ENCODE measurements at regions not wholly inside any gene's neighbourhood (a gene's known extent, or its start where the extent isn't known, plus 50 kb on each side); places are given as distances from the start of the nearest gene placed in this dataset.
A peak's percentile ranks its signal among the peaks of the same experiment; 100 is the strongest.

- Histone ChIP-seq H3K27ac (ENCODE audit: insufficient read depth, low read length) (no peak overlapping the region), H3K9me3 (ENCODE audit: control insufficient read depth, insufficient read depth, low read depth, low read length) (no peaks in the 10 kb centered on the region), H4K20me1 (ENCODE audit: control insufficient read depth, extremely low read depth, insufficient read depth, low read length) (no peaks in the 10 kb centered on the region), H3K36me3 (ENCODE audit: control insufficient read depth, insufficient read depth, low read length) (no peaks in the 10 kb centered on the region), H3K4me2 (ENCODE audit: extremely low read depth, insufficient read depth, low read length) (no peak overlapping the region), H3K4me1 (ENCODE audit: control insufficient read depth, extremely low read depth, insufficient read depth, low read length) (no peaks in the 10 kb centered on the region), H3K79me2 (ENCODE audit: control insufficient read depth, insufficient read depth, low read length) (no peaks in the 10 kb centered on the region), H3K9ac (ENCODE audit: insufficient read depth, low read length) (no peak overlapping the region), H3K4me3 (replicated peaks in 1 of 4; ENCODE audit: control extremely low read depth in 1 of 4, insufficient read depth in 1 of 4, low read depth in 3 of 4, low read length in 4 of 4) (no peak overlapping the region), H3K27me3 (ENCODE audit: control insufficient read depth, insufficient read depth, low read length) (no peaks in the 10 kb centered on the region), H2AFZ (ENCODE audit: low read length) (no peak overlapping the region)
- DNase-seq (ENCODE audit: low read depth in 2 of 2): no peak
- TF ChIP-seq EZH2 (IDR thresholded peaks at IDR 0.05; ENCODE audit: low read length, missing control alignments): no peak
- TF ChIP-seq CTCF (conservative IDR thresholded peaks at IDR 0.05 in 1 of 2, IDR thresholded peaks at IDR 0.05 in 1 of 2; ENCODE audit: low read depth in 1 of 2, low read length in 2 of 2): no peak
These were observed 473.7 kb downstream of the EFNB2 start for GRCh38 chr13:106061781-106062180.

DNA sequence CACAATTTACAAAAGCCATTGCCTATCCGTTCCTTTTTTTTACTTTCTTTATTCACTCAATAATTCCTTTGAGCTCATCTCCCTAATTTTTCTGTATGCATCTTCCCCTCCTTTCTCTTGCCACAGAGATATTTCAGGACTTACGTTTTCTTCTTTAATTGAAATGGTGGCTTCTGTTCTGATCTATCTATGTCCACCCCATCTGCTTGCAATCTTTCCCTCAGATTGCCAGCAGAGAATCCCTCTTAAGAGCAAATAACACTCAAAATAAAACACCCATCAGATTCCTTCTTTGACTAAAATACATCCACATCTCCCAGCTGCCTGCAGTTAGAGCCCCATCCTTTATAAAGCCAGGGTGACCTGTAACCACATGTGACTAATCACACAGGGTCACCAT is 478.6 kb downstream of the EFNB2 start:
- Histone ChIP-seq H3K9me3 (ENCODE audit: control insufficient read depth, insufficient read depth, low read depth, low read length) (no peaks in the 10 kb centered on the region), H4K20me1 (ENCODE audit: control insufficient read depth, extremely low read depth, insufficient read depth, low read length) (no peaks in the 10 kb centered on the region), H3K4me1 (ENCODE audit: control insufficient read depth, extremely low read depth, insufficient read depth, low read length) (no peaks in the 10 kb centered on the region), H3K79me2 (ENCODE audit: control insufficient read depth, insufficient read depth, low read length) (no peaks in the 10 kb centered on the region), H3K36me3 (ENCODE audit: control insufficient read depth, insufficient read depth, low read length) (no peaks in the 10 kb centered on the region), H3K4me3 (replicated peaks in 1 of 4; ENCODE audit: control extremely low read depth in 1 of 4, insufficient read depth in 1 of 4, low read depth in 3 of 4, low read length in 4 of 4) (no peak overlapping the region), H3K9ac (ENCODE audit: insufficient read depth, low read length) (no peak overlapping the region), H3K4me2 (ENCODE audit: extremely low read depth, insufficient read depth, low read length) (no peak overlapping the region), H2AFZ (ENCODE audit: low read length) (no peak overlapping the region), H3K27ac (ENCODE audit: insufficient read depth, low read length) (no peak overlapping the region), H3K27me3 (ENCODE audit: control insufficient read depth, insufficient read depth, low read length) (no peaks in the 10 kb centered on the region)
- TF ChIP-seq CTCF (conservative IDR thresholded peaks at IDR 0.05 in 1 of 2, IDR thresholded peaks at IDR 0.05 in 1 of 2; ENCODE audit: low read depth in 1 of 2, low read length in 2 of 2) (no peak), EZH2 (IDR thresholded peaks at IDR 0.05; ENCODE audit: low read length, missing control alignments) (no peak)
- no peak for DNase-seq (ENCODE audit: low read depth in 2 of 2)

- no peaks in the 10 kb centered on the region for H3K27me3 ChIP-seq (ENCODE audit: control insufficient read depth, insufficient read depth, low read length)
- H3K4me2 ChIP-seq (ENCODE audit: extremely low read depth, insufficient read depth, low read length): no peak overlapping the region
- no peaks in the 10 kb centered on the region for H3K4me1 ChIP-seq (ENCODE audit: control insufficient read depth, extremely low read depth, insufficient read depth, low read length)
- no peak overlapping the region for H3K4me3 ChIP-seq (replicated peaks in 1 of 4; ENCODE audit: control extremely low read depth in 1 of 4, insufficient read depth in 1 of 4, low read depth in 3 of 4, low read length in 4 of 4)
- H3K79me2 ChIP-seq (ENCODE audit: control insufficient read depth, insufficient read depth, low read length): no peaks in the 10 kb centered on the region
- H3K27ac ChIP-seq (ENCODE audit: insufficient read depth, low read length): no peak overlapping the region
- H4K20me1 ChIP-seq (ENCODE audit: control insufficient read depth, extremely low read depth, insufficient read depth, low read length): no peaks in the 10 kb centered on the region
- no peak overlapping the region for H3K9ac ChIP-seq (ENCODE audit: insufficient read depth, low read length)
- DNase-seq (ENCODE audit: low read depth in 2 of 2): peak; percentile 19 to 63
- no peak for TF ChIP-seq EZH2 (IDR thresholded peaks at IDR 0.05; ENCODE audit: low read length, missing control alignments)
- no peak for TF ChIP-seq CTCF (conservative IDR thresholded peaks at IDR 0.05 in 1 of 2, IDR thresholded peaks at IDR 0.05 in 1 of 2; ENCODE audit: low read depth in 1 of 2, low read length in 2 of 2)
- H2AFZ ChIP-seq (ENCODE audit: low read length): peak overlapping the region; percentile 8
- H3K9me3 ChIP-seq (ENCODE audit: control insufficient read depth, insufficient read depth, low read depth, low read length): no peaks in the 10 kb centered on the region
- no peaks in the 10 kb centered on the region for H3K36me3 ChIP-seq (ENCODE audit: control insufficient read depth, insufficient read depth, low read length)
These were observed 483.2 kb downstream of the EFNB2 start for GRCh38 chr13:106052200-106052767.
